ENCODE measurements at regions not wholly inside any gene's neighbourhood (a gene's known extent, or its start where the extent isn't known, plus 50 kb on each side); places are given as distances from the start of the nearest gene placed in this dataset.

DNA sequence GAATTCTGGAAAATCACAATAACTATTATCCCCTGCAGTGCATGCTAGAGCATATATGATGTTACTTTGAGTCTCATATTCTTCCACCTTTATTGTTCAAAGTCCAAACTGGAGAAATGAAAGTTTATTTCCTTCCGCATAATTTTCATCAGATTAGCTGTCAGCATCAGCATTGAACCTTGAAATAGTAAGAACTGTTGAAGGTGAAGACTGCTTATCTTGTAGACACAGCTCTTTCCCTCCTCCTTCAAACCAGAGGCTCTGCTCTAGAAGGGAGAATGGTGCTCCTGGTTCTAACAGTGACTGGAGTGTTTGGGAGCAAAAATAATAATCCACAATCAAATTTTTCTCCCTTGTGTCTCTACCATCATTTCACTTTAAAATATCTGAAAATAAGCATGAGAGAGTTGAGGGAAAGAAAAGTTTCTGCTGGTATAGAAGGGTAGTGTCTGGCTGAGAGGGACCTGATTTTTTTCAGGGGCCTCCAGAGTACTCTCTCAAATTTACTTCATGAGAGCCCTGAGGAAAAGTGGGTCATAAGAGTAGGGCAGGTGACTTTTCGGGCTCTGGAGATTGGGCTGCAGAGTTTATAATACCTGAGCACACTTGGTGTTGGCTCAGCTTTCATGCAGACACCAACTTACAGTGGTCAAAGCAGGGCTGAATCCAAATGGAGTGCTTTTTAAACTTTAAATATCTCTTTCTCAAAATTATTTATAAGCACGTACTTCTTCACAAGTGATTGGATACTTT, 170.4 kb downstream of the ZDHHC21 start:
- DNase-seq = no peak
- in situ Hi-C loops (cut with MboI; ENCODE audit: low pct_unique_long_range_greater_than_20kb, low sequenced_read_pairs) = no loop called here

DNA sequence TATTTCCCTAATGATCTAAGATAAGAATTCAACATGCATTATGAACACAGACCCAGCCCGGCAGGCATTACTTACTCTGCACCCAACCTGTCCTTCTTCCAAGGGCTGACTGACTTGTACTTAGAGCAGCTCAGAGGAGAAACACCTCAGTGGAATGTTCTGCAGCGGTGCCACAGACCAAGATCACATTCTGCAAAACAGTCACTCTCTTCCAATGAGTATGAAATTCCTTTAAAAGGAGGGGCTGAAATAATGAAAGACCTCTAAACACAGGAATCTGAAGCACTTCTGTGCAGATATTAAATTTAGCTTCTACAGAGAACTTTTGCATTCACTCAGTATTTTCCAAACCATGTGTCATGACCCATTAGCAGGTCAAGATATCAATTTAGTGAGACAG, 172.9 kb downstream of the ZDHHC21 start:
- DNase-seq = no peak
- in situ Hi-C loops (cut with MboI; ENCODE audit: low pct_unique_long_range_greater_than_20kb, low sequenced_read_pairs) = no loop called here

DNA sequence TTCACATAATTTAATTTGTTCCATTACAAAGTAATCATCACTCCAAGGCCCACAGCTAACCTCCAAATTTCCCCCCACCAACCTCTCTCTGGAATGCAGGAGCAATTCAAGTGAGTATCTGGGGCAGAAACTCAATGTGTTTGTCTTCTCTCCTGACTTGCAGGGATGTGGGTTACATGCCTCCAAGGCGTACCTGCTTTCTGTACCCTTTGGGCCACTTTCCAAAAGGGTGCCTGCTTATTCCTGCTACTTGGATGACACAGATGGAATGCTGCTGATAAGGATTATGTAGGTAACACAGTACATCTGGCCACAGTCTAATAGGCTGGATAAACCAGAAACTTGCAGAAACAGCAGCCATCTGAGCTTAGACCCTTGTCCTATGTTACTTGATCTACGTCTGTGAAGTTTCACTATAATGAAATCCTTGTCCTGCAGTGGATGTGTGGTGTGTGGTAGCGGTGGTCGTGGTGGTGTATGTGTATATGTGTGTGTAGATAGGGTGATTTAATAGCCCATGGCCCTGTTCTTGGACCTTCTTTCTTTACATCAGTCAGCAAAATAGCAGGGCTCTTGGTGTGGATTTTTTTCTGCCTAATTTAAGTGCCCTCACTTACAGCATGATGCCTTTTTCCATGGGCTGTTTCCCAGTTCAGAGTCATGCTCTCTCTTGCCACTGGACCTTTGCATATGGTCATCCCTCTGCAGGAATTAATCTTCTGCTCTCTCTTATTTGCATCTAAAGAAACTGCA, 175.9 kb downstream of the ZDHHC21 start:
- in situ Hi-C loops (cut with MboI; ENCODE audit: low pct_unique_long_range_greater_than_20kb, low sequenced_read_pairs) = no loop called here

DNA sequence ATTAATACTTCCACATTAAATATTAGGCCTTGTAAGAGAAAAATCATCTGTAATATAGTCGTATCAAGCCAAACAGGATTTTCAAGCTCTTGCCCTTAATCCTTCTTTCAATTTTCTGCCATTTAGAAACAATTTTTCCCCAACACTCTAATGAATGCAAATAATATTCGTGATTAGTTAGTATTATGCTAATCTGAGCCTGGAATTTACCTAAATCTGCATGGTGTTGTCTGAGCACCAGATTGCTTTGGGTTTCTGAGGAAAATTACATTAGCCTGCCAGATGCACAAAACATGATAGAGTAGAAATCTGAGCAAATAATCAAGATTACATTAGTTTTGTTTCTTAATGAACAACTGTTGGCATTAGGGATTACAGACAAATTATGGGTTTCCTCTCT, 176.6 kb downstream of the ZDHHC21 start:
- DNase-seq = no peak
- in situ Hi-C loops (cut with MboI; ENCODE audit: low pct_unique_long_range_greater_than_20kb, low sequenced_read_pairs) = no loop called here

More for the DNA sequence above, 175.9 kb downstream of the ZDHHC21 start:
- DNase-seq = no peak

DNA sequence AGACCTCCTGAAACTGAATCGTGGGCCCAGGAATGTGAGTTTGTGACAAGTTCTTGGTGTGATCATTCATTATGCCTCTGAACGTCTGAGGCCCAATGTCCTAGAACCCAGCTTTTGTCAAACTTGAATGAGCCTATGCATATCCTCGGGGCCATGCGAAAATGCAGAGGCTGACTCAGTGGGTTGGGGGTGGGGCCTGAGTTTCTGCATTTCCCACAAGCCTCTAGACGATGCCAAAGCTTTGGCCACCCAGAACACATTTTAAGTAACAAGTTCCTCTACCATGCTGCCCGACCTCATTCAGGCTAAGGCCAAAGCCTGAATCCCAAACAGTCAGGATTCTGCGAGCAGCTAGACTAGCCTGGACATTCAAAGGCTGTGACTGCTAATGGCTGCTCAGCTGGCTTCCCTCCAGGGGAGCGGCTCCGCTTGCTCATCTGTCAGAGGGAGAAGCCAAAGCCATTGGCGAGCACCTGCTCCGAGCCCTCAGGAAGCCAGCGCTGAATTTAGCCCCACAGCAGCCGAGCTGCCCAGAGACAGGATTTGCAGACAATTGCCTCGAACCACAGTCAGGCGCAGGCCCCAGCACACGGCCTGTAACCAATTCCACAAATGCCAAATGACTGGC, 177.5 kb downstream of the ZDHHC21 start:
- no peak for DNase-seq
- in situ Hi-C loops (cut with MboI; ENCODE audit: low pct_unique_long_range_greater_than_20kb, low sequenced_read_pairs) = no loop called here

DNA sequence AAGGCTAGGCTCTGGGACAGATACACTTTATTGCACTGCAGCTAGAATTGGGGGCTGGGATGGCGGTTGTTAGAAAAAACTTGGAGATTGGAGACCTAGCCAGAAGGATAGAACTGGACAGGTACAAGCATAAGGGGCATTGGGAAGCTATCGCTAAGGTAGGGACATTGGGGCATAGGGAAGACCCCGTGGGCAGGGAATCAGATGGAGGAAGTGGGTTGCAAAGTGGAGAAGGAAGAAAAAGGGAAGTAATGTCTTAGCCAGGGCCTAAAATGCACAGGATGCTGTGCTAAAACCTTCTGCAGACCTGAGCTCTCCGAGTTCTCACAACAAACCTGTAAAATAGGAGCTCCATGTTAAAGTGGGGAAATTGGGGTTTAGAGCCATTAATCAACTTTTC, 178.2 kb downstream of the ZDHHC21 start:
- DNase-seq = peak; percentile 15
- in situ Hi-C loops (cut with MboI; ENCODE audit: low pct_unique_long_range_greater_than_20kb, low sequenced_read_pairs) = no loop called here

DNA sequence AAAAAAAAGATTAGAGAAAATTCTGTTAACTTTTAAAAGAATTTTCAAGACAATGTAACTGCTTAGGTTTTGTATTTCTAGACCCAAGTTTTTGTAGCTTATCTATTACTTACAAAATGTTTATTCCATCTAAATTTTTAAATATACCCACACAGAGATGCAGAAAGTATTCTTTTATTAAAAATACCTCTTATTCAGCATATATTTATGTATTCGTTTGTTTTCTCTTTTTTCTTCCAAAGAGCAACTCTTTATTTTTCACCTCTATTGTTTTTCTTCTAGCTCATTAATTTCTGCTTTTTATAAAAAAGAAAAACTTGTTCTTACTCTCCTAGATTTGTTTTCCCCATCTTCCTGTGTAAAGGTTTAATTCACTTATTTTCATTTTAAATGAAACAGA, 180.3 kb downstream of the ZDHHC21 start:
- DNase-seq = no peak
- in situ Hi-C loops (cut with MboI; ENCODE audit: low pct_unique_long_range_greater_than_20kb, low sequenced_read_pairs) = no loop called here

DNA sequence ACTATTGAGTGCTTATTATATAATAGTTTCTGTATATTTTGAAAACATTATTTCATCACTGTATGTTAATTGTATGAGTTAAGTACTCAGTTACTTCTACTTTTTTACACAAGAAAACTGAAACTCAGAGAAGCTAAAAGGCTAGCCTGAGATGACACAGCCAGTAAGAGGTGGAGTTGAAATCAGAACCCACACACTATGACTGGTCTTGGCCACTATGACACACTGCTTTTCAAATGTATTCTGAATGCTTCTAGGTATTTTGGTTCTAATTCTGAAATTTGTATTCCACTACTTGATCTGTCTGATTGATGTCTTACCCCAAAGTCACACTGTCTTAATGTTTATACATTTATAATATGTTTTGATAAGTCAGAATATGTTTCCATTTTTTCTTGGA, 181.8 kb downstream of the ZDHHC21 start:
- in situ Hi-C loops (cut with MboI; ENCODE audit: low pct_unique_long_range_greater_than_20kb, low sequenced_read_pairs) = no loop called here
- no peak for DNase-seq

DNA sequence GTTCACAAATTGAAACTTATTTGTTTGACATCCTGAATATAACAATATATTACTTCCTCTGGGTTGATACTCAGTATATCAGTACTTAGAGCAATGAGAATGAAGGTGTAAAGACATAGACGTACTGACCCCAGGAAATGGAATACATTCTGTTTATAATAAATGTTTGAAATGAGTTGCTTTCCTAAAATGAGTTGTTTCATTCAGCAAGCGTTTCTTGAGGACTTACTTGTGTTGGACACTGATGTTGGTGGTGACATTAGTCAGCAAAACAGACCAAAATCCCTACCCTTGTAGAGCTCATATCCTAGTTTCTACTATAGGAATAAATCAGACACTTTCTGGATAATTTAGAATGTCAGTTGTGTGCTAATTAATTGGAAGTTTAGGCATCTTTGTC, 184.3 kb downstream of the ZDHHC21 start:
- no peak for DNase-seq
- in situ Hi-C loops (cut with MboI; ENCODE audit: low pct_unique_long_range_greater_than_20kb, low sequenced_read_pairs) = no loop called here

DNA sequence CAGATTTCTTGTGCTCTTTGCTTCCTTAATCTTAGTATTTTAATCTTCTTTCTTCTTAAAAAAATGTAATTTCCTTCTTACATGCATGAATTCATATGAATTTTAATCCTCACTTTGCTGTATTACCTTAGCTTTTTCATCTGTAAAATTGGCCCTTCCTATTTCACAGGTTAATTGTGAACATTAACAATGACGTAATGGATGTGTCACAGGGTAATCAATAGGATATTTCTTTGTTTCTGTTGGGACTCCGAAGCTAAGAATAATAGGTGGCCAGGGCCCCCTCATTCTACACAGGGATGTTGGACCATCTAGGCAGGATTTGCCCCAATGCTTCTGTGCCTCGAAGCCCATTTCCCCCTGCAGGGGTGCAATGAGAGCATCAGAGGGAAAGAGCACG, 187.4 kb upstream of the NFIB start:
- in situ Hi-C loops (cut with MboI; ENCODE audit: low pct_unique_long_range_greater_than_20kb, low sequenced_read_pairs) = no loop called here
- no peak for DNase-seq

DNA sequence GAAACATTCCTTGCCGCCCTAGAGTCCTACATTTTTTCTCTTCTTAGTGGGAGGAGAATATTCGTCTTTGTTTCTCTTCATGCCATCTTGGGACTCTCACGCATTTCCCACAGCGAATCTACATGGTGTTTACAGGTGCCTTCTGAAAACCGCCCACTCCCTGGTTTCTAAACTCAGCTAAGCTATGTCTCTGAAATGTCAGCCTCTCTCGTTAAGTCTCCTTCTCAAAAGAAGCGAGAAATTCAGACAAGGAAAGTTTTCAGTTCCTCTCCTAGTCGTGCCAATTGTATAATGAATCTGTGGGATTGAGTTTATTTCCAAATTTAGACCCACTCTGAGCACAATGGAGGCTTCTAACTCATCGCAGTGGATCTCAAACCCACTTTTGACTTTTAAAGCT, 186.8 kb upstream of the NFIB start:
- in situ Hi-C loops (cut with MboI; ENCODE audit: low pct_unique_long_range_greater_than_20kb, low sequenced_read_pairs) = no loop called here
- DNase-seq = no peak

DNA sequence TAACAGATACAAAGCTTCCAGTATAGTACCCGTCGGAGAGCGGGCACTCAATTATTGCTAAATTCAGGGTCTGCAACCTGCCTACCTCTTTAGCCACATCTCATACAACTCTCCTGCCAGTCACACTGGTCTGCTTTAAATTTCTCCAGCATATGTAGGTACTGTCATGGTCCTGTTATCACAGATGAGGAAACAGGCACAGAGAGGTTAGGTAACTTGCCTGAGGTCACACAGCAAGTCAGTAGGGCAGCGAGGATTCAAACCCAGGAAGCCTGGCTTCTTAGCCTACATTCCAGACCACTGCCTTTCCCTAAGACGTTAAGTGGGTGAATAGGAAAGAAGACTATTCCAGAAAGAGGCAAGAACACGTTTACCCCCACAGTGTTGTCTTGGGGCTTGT, 186.0 kb upstream of the NFIB start:
- in situ Hi-C loops (cut with MboI; ENCODE audit: low pct_unique_long_range_greater_than_20kb, low sequenced_read_pairs) = no loop called here

DNA sequence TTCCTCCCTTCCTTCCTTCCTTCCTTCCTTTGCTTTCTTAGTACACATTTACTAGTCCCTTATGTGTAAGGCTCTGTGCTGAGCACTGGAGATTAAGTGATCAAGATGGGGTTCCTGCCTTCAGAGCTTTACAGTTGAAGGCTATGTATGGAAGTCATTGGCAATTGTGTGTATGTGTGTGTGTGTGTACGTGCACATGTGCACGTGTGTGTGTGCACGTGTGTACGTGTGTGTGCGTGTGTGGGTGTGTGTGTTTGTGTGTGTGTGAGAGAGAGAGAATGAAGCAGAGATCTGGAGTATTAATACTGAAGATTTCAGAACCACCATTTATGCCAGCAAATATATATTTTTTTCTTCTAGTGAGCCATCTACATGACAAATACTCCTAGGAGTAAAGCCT, 184.9 kb upstream of the NFIB start:
- DNase-seq = no peak
- in situ Hi-C loops (cut with MboI; ENCODE audit: low pct_unique_long_range_greater_than_20kb, low sequenced_read_pairs) = no loop called here

More for the DNA sequence above, 186.0 kb upstream of the NFIB start:
- no peak for DNase-seq

DNA sequence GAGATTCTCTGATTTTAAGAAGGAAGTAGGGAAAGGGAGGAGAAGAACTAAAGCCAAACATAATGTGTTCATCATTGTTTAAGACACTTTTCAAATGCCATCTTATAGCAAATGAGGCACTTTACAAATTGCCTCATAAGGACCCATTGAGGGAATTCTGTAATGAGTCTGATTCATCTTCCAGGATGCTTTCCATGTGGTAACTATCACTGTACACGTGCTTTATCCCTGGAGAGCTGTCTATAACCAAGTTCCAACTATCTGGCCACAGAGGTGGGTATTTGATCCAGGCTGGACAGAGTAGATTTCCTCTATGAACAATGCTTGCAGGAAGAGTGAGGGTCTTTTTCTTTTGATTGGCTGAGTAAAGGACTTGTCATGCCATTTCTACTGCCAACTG, 183.5 kb upstream of the NFIB start:
- no peak for DNase-seq
- in situ Hi-C loops (cut with MboI; ENCODE audit: low pct_unique_long_range_greater_than_20kb, low sequenced_read_pairs) = no loop called here

DNA sequence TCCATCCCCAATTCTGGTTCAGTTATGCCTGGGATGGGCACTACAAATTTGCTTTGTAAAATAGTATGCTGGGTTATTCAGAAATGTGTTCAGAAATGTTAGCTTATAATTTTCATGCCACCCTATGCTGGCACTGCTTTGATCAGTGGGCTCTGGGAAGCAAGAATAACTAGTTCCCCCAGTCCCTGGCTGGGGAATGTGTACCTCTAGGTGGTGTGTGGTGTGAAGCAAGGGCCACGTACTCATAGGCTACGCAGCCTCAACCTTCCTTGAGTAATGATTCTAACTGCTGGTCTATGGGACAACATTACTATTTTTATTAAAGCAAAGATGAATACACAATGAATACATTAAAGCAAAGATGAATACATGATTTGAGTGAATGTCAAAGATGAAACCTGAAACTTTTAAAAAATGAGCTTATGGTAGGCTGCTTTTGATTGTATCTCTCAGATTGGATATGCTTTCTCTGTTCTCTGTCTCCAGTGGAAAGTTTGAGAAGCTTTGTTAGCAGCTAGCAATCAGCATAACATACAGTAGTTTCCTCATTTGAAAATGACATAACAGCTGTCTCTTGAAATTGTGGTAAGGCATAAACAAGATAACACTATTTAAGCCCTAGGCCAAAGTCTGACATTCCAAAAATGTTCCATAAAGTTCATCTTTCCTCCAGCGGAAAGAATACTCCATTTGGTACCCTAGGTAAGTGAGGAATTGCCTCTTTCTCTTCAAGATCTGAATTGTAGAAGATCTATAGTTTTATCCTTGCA, 174.7 kb upstream of the NFIB start:
- in situ Hi-C loops (cut with MboI; ENCODE audit: low pct_unique_long_range_greater_than_20kb, low sequenced_read_pairs) = no loop called here
- no peak for DNase-seq

DNA sequence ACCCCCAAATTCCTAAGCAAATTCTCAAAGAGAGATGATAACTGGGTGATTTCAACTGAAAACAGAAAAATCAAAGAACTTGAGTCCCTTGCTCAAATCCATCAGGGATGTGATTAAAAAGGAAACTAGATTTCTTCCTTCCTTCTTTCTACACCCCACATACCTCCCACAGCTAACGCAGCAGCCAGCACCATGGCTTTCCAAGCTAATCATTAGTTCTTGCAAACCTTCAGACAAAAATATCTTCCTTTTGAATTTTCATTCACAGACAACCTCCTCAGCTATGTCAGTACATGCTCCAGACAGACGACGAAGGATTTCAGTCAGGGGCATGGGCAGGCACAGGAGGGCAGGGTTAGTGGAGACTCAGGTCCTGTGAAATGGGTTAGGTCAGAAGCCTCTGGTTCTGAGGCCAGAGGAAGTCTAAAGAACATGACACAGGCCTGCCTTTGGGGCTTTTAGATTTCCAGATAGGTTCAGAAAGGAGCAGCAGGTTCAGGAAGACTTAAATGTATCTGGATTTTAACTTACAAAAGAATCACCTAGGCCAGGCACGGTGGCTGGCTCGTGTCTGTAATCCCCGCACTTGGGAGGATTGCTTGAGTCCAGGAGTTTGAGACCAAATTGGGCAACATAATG, 173.7 kb upstream of the NFIB start:
- DNase-seq = no peak
- in situ Hi-C loops (cut with MboI; ENCODE audit: low pct_unique_long_range_greater_than_20kb, low sequenced_read_pairs) = no loop called here

DNA sequence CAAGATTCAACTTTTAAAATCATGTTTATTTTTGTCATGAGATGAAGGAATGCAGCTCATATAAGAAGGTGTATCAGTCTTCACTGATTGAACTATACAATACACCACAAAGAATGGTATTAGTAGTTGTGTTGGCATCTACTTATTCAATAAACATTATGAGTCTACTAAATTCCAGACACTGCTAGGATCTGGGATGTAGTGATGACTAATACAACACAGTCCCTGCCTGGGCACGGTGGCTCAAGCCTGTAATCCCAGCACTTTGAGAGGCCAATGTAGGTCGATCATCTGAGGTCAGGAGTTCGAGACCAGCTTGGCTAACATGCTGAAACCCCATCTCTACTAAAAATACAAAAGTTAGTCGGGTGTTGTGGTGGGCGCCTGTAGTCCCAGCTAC, 171.4 kb upstream of the NFIB start:
- in situ Hi-C loops (cut with MboI; ENCODE audit: low pct_unique_long_range_greater_than_20kb, low sequenced_read_pairs) = no loop called here
- DNase-seq = no peak

DNA sequence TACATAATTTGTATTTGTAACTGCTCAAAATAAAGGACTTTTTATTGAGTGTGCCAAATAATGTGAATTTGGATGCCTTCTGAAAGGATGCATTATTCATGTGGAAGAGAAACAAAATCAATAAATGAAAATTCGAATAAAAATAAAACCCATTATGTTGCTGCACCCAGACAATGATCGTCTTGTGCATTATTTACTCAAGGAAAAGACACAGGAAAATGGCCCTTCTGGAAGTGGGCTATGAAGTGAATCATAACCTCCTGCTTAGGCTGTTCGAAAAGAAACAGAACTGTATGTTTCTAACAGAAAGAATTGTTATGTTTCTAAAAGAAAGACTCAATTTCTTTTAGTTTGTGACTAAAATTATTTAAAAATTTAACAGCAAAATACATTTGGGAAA, 168.9 kb upstream of the NFIB start:
- in situ Hi-C loops (cut with MboI; ENCODE audit: low pct_unique_long_range_greater_than_20kb, low sequenced_read_pairs) = no loop called here
- DNase-seq = no peak

DNA sequence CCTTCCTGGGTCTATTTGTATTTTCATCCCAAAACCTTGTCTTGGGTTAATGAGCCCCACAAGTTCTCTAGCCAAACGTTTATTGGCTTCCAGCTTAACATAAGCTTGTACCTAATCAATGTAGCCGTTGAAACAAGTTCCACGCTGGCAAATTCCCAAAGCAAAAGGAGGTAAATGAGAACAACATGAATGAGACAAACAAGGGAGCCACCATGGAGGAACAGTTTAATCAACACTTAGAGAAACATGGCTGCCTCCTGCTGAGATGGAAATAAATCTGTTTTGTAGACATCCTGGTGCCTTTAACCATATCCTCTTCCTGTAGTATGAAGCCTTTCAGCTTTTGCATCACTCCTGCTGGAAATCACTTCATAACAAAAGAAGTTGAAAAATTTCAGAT, 166.6 kb upstream of the NFIB start:
- no peak for DNase-seq
- in situ Hi-C loops (cut with MboI; ENCODE audit: low pct_unique_long_range_greater_than_20kb, low sequenced_read_pairs) = no loop called here
